ENCODE measurements at regions not wholly inside any gene's neighbourhood (a gene's known extent, or its start where the extent isn't known, plus 50 kb on each side); places are given as distances from the start of the nearest gene placed in this dataset.

DNA sequence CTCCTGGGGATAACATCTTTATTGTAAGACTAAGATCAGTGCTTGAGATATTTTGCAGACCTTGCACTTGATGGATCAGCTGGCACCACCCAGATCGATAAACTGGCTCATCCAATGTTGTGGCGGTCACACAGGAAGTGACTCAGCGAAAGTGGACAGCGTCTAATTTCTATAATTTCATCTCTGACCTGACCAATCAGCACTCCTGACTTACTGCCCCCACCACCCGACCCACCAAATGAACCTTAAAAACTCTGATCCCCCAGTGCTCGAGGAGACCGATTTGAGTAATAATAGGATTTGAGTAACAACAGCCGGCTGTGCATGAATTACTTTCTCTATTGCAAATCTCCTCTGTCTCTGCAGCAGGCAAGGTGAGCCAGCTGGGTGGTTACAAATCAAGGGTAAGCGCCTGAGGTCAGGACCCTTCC is 62.7 kb upstream of the RNU6-1 start:
- TF ChIP-seq, protein P1, sequence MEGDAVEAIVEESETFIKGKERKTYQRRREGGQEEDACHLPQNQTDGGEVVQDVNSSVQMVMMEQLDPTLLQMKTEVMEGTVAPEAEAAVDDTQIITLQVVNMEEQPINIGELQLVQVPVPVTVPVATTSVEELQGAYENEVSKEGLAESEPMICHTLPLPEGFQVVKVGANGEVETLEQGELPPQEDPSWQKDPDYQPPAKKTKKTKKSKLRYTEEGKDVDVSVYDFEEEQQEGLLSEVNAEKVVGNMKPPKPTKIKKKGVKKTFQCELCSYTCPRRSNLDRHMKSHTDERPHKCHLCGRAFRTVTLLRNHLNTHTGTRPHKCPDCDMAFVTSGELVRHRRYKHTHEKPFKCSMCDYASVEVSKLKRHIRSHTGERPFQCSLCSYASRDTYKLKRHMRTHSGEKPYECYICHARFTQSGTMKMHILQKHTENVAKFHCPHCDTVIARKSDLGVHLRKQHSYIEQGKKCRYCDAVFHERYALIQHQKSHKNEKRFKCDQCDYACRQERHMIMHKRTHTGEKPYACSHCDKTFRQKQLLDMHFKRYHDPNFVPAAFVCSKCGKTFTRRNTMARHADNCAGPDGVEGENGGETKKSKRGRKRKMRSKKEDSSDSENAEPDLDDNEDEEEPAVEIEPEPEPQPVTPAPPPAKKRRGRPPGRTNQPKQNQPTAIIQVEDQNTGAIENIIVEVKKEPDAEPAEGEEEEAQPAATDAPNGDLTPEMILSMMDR (IDR thresholded peaks at IDR 0.05; ENCODE audit: low read depth, low read length, missing control alignments), result no peak
- H3K4me3 ChIP-seq (replicated peaks; ENCODE audit: low read depth, low read length), result no peak overlapping the region
- DNase-seq (ENCODE audit: extremely low read depth, low read depth), result no peak

DNA sequence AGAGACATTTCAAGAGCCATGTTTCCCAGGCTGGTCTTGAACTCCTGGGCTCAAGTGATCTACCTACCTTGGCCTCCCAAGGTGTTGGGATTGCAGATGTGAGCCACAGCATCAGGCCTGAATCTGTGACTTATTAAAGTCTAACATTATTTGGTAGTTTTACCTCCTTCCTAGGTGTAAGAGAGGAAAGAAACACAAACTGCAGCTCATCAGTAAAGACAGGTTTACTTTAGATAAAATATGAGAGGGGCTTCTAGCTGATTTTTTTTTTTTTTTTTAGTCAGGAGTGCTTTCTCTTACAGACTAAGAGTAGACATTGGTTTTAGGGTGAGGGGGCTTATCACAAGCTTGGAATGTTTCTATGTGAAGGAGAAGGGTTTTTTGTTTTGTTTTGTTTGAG is 63.9 kb upstream of the RNU6-1 start:
- TF ChIP-seq, protein P1 (IDR thresholded peaks at IDR 0.05; ENCODE audit: low read depth, low read length, missing control alignments), result no peak
- no peak for DNase-seq (ENCODE audit: extremely low read depth, low read depth)
- H3K4me3 ChIP-seq (replicated peaks; ENCODE audit: low read depth, low read length), result no peak overlapping the region

DNA sequence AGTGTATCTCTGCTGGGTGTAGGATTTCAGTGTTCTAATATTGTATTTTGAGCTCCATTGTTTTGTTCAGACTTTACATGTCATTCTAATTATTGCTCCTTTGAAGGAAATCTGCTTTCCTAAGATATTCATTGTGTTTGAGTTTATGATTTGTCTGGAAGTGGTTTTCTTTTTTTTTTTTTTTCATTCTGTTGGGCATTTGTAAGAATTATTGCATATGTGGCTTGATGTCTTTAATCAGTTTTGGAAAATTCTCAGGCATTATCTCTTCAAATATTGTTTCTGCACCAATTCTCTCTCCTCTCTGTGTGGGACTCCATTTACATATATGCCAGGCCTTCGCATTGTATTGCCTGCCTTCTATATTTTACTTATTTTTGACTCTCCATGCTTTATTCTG is 65.8 kb upstream of the RNU6-1 start:
- H3K4me3 ChIP-seq (replicated peaks; ENCODE audit: low read depth, low read length), result no peak overlapping the region
- TF ChIP-seq, protein P1 (IDR thresholded peaks at IDR 0.05; ENCODE audit: low read depth, low read length, missing control alignments), result no peak
- DNase-seq (ENCODE audit: extremely low read depth, low read depth), result no peak

DNA sequence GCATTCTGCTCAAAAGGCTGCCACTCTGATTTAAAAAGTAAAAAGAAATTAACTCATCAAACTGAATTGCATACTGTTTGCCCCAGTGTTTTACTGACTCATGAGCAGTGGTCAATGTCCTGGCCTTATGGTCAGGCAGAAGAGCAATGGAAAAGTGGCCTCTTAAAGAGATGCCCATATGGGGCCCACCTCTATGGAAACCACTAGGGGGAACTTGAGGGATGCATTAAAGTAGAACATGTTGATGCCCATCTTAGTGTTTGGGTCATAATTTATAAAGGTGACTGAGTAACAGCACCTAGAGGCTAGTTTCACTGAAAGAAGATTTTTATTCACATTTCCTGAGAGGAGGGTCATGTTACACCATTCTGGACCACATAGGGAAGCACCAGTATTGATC is 66.5 kb upstream of the RNU6-1 start:
- TF ChIP-seq, protein P1 (IDR thresholded peaks at IDR 0.05; ENCODE audit: low read depth, low read length, missing control alignments), result peak; percentile 37
- no peak for DNase-seq (ENCODE audit: extremely low read depth, low read depth)
- H3K4me3 ChIP-seq (replicated peaks; ENCODE audit: low read depth, low read length), result no peak overlapping the region

DNA sequence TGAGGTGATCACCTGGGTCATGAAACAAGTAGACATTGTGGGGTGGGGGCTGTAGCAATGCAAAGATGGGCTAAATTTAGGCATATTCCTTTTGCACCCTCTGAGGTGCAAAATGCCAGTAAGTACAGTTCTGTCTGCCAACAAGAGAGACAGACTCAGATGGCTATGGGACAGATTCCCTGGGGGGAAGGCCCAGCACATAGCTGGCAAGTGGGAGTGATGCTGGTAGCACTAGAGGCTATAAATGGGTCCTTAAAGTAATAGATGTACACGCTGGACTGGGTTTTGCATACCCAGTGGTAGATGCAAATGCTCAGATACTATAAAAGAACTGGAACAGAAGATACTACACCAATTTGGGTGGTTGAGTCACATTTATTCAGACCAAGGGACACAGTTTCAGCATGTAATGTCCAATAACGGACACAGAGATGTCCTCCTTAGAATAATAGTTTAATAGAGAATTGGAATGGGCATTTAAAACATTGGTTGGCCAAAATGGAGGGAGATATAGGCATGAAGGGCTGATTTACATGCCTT is 67.4 kb upstream of the RNU6-1 start:
- DNase-seq (ENCODE audit: extremely low read depth, low read depth), result no peak
- TF ChIP-seq, protein P1 (IDR thresholded peaks at IDR 0.05; ENCODE audit: low read depth, low read length, missing control alignments), result no peak
- H3K4me3 ChIP-seq (replicated peaks; ENCODE audit: low read depth, low read length), result no peak overlapping the region

DNA sequence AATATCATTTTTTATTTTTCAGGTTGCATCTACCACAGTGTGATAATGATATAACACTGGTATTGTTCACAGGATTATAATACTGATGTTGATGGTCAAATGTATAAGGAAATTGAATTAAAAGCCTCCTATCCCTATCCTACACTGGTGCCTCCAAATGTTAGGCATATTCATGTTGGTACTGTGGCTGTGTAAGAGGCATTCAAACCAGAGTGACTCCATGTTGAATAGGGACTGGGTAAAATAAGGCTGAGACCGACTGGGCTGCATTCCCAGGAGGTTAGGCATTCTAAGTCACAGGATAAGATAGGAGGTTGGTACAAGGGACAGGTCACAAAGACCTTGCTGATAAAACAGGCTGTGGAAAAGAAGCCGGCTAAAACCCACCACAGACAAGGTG is 68.9 kb upstream of the RNU6-1 start:
- no peak overlapping the region for H3K4me3 ChIP-seq (replicated peaks; ENCODE audit: low read depth, low read length)
- DNase-seq (ENCODE audit: extremely low read depth, low read depth), result no peak
- TF ChIP-seq, protein P1 (IDR thresholded peaks at IDR 0.05; ENCODE audit: low read depth, low read length, missing control alignments), result no peak

DNA sequence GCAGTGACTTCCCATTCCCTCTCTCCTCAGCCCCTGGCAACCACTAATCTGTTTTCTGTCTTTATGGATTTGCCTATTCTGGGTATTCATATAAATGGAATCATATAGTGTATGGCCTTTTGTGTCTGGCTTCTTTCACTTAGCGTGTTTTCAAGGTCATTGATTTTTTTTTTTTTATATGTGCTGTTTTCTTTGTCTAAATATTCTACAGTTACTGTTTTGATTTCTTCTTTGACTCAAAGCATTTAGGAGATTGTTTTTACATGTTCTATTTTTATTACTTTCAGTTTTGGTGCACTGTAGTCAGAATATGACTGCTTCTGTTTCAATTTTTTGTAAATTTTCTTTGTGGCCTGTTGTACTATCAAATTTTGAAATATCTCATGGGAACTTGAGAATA is 71.9 kb upstream of the RNU6-1 start:
- TF ChIP-seq, protein P1 (IDR thresholded peaks at IDR 0.05; ENCODE audit: low read depth, low read length, missing control alignments), result no peak
- DNase-seq (ENCODE audit: extremely low read depth, low read depth), result no peak

More for the DNA sequence above, 71.9 kb upstream of the RNU6-1 start:
- no peak overlapping the region for H3K4me3 ChIP-seq (replicated peaks; ENCODE audit: low read depth, low read length)

Data from HFF-Myc (cell line).